ENCODE measurements at regions not wholly inside any gene's neighbourhood (a gene's known extent, or its start where the extent isn't known, plus 50 kb on each side); places are given as distances from the start of the nearest gene placed in this dataset.

DNA sequence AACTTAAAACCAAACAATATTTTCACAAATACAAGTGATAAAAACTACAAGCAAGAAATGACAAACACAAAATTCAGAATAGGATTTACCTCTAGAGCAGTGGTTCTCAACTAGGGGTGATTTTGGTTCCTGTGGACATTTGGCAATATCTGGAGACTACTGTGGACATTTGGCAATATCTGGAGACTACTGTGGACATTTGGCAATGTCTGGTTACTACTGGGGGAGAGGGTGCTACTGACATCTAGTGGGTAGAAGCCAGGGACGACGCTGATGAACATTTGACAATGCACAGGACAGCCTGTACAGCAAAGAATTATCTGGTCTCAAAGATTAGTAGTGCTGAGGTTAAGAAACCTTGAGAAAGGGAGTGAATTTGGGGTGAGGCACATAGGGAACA lies 169.8 kb downstream of the CLCN4 start:
- TF ChIP-seq CTCF (conservative IDR thresholded peaks at IDR 0.05 in 1 of 2, IDR thresholded peaks at IDR 0.05 in 1 of 2; ENCODE audit: low read depth in 1 of 2, low read length in 2 of 2) (peak; percentile 39 to 48), EZH2 (IDR thresholded peaks at IDR 0.05; ENCODE audit: low read length, missing control alignments) (no peak)
